ENCODE measurements at regions not wholly inside any gene's neighbourhood (a gene's known extent, or its start where the extent isn't known, plus 50 kb on each side); places are given as distances from the start of the nearest gene placed in this dataset.

GRCh38 chr12:13365748-13366366, 169.3 kb downstream of the EMP1 start:
- WGBS, 2 experiments (ENCODE audit: extremely low coverage in 2 of 2, insufficient read length in 1 of 2) = 64% methylated on average over 11 of the region's 16 CpGs; no CpG with 5 or more reads in 1 of the 2 experiments
- BruUV-seq (replicated peaks) = no TSS peak

More at GRCh38 chr12:13365748-13366366, 169.3 kb downstream of the EMP1 start:
- DNase-seq = no peak
- ChIA-PET CTCF (no interaction called here), POLR2A (ENCODE audit: unreplicated experiment) (interaction anchor here (0.7 kb wide), 1 partner anchor 177 kb away, joined by 5 read pairs; no protein-coding TSS in a partner anchor)
- Histone ChIP-seq H3K4ac (ENCODE audit: low read depth, low read length) (no peak overlapping the region), H3K79me1 (ENCODE audit: low read depth in 1 of 2, low read length in 2 of 2) (no peaks in the 10 kb centered on the region), H2BK5ac (ENCODE audit: low read depth, low read length, poor library complexity, severe bottlenecking) (no peak overlapping the region), H2AFZ (replicated peaks; ENCODE audit: low read length, poor library complexity) (no peak overlapping the region), H3K18ac (ENCODE audit: low read depth, low read length) (no peak overlapping the region), H2AK5ac (ENCODE audit: low read depth, low read length) (no peak overlapping the region), H3K27ac (ENCODE audit: insufficient read depth, low read length) (no peak overlapping the region), H3K56ac (ENCODE audit: extremely low read depth, insufficient read depth, low read length) (no peak overlapping the region), H3K23ac (ENCODE audit: low read depth, low read length) (no peak overlapping the region), H3K9me3 (ENCODE audit: control insufficient read depth, insufficient read depth, low read length) (no peaks in the 10 kb centered on the region), H2BK15ac (ENCODE audit: low read depth, low read length) (no peak overlapping the region), H2BK20ac (ENCODE audit: low read depth, low read length) (no peak overlapping the region), H3K36me3 (ENCODE audit: control insufficient read depth, insufficient read depth, low read length) (no peaks in the 10 kb centered on the region), H4K5ac (ENCODE audit: low read depth, low read length) (no peak overlapping the region), H4K91ac (ENCODE audit: insufficient read depth, low read depth, low read length) (no peak overlapping the region), H3K4me2 (ENCODE audit: low read depth, low read length) (no peak overlapping the region), H3K14ac (replicated peaks; ENCODE audit: low read depth, low read length) (no peak overlapping the region), H2AK9ac (replicated peaks; ENCODE audit: low read depth, low read length, poor library complexity) (no peak overlapping the region), H4K20me1 (ENCODE audit: insufficient read depth, low read length) (no peaks in the 10 kb centered on the region), H3K4me3 (ENCODE audit: insufficient read depth, low read depth, low read length) (no peak overlapping the region), H2BK120ac (ENCODE audit: low read depth, low read length) (no peak overlapping the region), H4K8ac (ENCODE audit: low read depth in 2 of 2, low read length in 2 of 2) (no peak overlapping the region), H3K9me1 (ENCODE audit: insufficient read depth, low read length) (no peaks in the 10 kb centered on the region), H3K4me1 (ENCODE audit: control insufficient read depth, insufficient read depth, low read length) (no peaks in the 10 kb centered on the region), H3K27me3 (ENCODE audit: control insufficient read depth, insufficient read depth, low read length) (no peaks in the 10 kb centered on the region), H3K9ac (ENCODE audit: low read depth, low read length) (no peak overlapping the region)
- no peak for ATAC-seq (ENCODE audit: low read depth)
- TF ChIP-seq RCOR1 (IDR thresholded peaks at IDR 0.05; ENCODE audit: insufficient replicate concordance, low read length) (no peak), RAD21 (IDR thresholded peaks at IDR 0.05; ENCODE audit: low read length) (no peak), FOS (IDR thresholded peaks at IDR 0.05; ENCODE audit: low read depth, low read length) (no peak), POLR2A (IDR thresholded peaks at IDR 0.05; ENCODE audit: low read depth, low read length) (no peak), CTCF (conservative IDR thresholded peaks at IDR 0.05; ENCODE audit: low read depth, low read length) (no peak), USF2 (IDR thresholded peaks at IDR 0.05; ENCODE audit: low read depth, low read length) (no peak), CEBPB (IDR thresholded peaks at IDR 0.05; ENCODE audit: low read depth, low read length) (no peak), ELK1 (IDR thresholded peaks at IDR 0.05; ENCODE audit: borderline replicate concordance, low read depth, low read length) (no peak), BHLHE40 (IDR thresholded peaks at IDR 0.05; ENCODE audit: low read depth, low read length) (no peak)
- intact Hi-C loops (cut with micrococcal nuclease) (no loop called here), dilution Hi-C loops (cut with HindIII; ENCODE audit: low sequenced_read_pairs, unreplicated experiment) (no loop called here), in situ Hi-C loops (cut with MboI; ENCODE audit: low sequenced_read_pairs) (no loop called here)

Data from IMR-90 (cell line).